HG03571 (cell line): ENCODE measurements at regions not wholly inside any gene's neighbourhood (a gene's known extent, or its start where the extent isn't known, plus 50 kb on each side); places are given as distances from the start of the nearest gene placed in this dataset.
"Not testable (repeated sequence)": the region's sequence is repeated elsewhere in the genome, so short reads cannot be mapped to it uniquely, and the experiment has no call there.

Experiments used
- ATAC-seq: cut with Tn5 transposase; IDR thresholded peaks from one replicate; pipeline ENCODE4 v1.9.1; 2021; ENCODE audit not compliant: unreplicated experiment

- no peak for ATAC-seq
Measured at GRCh38 chr7:97373736-97374135, 256.2 kb downstream of the SDHAF3 start.

- ATAC-seq, result no peak
Measured at GRCh38 chr7:97377713-97378112, 260.2 kb downstream of the SDHAF3 start.

GRCh38 chr7:97381815-97382554 is 264.5 kb downstream of the SDHAF3 start:
- no peak for ATAC-seq

GRCh38 chr7:97390052-97390451 is 272.6 kb downstream of the SDHAF3 start:
- ATAC-seq, result no peak

- no peak for ATAC-seq
Measured at GRCh38 chr7:97390915-97391593, 273.6 kb downstream of the SDHAF3 start.

GRCh38 chr7:97401398-97401797 is 283.9 kb downstream of the SDHAF3 start:
- ATAC-seq, result no peak

GRCh38 chr7:97405835-97406234 is 288.3 kb downstream of the SDHAF3 start:
- no peak for ATAC-seq

GRCh38 chr7:97407106-97407505 is 289.6 kb downstream of the SDHAF3 start:
- ATAC-seq, result no peak

- ATAC-seq, result no peak
Measured at GRCh38 chr7:97409346-97409745, 291.8 kb downstream of the SDHAF3 start.

GRCh38 chr7:97418312-97418711 is 300.8 kb downstream of the SDHAF3 start:
- ATAC-seq, result no peak

GRCh38 chr7:97419898-97420297 is 302.4 kb downstream of the SDHAF3 start:
- no peak for ATAC-seq

- ATAC-seq, result no peak
Measured at GRCh38 chr7:97421307-97421930, 303.9 kb downstream of the SDHAF3 start.

- ATAC-seq, result no peak
Measured at GRCh38 chr7:97422046-97422445, 304.5 kb downstream of the SDHAF3 start.

GRCh38 chr7:97430006-97430405 is 301.9 kb upstream of the TAC1 start:
- ATAC-seq, result no peak

- no peak for ATAC-seq
Measured at GRCh38 chr7:97439637-97440214, 292.2 kb upstream of the TAC1 start.

- ATAC-seq, result no peak
Measured at GRCh38 chr7:97446361-97446760, 285.5 kb upstream of the TAC1 start.

- ATAC-seq, result not testable (repeated sequence)
Measured at GRCh38 chr7:97449448-97449847, 282.4 kb upstream of the TAC1 start.

- no peak for ATAC-seq
Measured at GRCh38 chr7:97450516-97450915, 281.4 kb upstream of the TAC1 start.

GRCh38 chr7:97454636-97455035 is 277.2 kb upstream of the TAC1 start:
- ATAC-seq, result no peak

GRCh38 chr7:97457054-97457453 is 274.8 kb upstream of the TAC1 start:
- no peak for ATAC-seq

- no peak for ATAC-seq
Measured at GRCh38 chr7:97460433-97460832, 271.5 kb upstream of the TAC1 start.

- no peak for ATAC-seq
Measured at GRCh38 chr7:97461596-97461995, 270.3 kb upstream of the TAC1 start.
